ENCODE measurements at regions not wholly inside any gene's neighbourhood (a gene's known extent, or its start where the extent isn't known, plus 50 kb on each side); places are given as distances from the start of the nearest gene placed in this dataset.

DNA sequence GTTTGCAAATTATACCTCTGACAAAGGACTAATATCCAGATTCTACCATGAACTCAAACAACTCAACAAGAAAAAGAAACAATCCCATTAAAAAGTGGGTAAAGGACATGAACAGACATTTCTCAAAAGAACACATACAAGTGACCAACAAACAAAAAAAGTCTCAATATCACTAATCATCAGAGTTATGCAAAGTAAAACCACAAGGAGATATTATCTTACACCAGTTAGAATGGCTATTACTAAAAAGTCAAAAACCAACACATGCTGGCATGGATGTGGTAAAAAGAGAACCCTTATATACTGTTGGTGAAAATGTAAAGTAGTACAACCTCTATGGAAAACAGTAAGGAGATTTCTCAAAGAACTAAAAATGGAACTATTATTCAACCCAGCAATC, 234.4 kb downstream of the NKX6-1 start:
- H3K4me1 ChIP-seq = no peaks in the 10 kb centered on the region
- H3K9me3 ChIP-seq = peaks cover 0 to 17% (median 7%) of the 10 kb centered on the region in 4 donors
- no peak overlapping the region for H3K27ac ChIP-seq
- no peak overlapping the region for H3K4me3 ChIP-seq
- no peaks in the 10 kb centered on the region for H3K27me3 ChIP-seq
- no peak for DNase-seq (ENCODE audit: low spot score in 2 of 2)
- TF ChIP-seq EP300 (IDR thresholded peaks at IDR 0.05) (no peak), POLR2A (IDR thresholded peaks at IDR 0.05) (no peak)
- TF ChIP-seq, protein P1, sequence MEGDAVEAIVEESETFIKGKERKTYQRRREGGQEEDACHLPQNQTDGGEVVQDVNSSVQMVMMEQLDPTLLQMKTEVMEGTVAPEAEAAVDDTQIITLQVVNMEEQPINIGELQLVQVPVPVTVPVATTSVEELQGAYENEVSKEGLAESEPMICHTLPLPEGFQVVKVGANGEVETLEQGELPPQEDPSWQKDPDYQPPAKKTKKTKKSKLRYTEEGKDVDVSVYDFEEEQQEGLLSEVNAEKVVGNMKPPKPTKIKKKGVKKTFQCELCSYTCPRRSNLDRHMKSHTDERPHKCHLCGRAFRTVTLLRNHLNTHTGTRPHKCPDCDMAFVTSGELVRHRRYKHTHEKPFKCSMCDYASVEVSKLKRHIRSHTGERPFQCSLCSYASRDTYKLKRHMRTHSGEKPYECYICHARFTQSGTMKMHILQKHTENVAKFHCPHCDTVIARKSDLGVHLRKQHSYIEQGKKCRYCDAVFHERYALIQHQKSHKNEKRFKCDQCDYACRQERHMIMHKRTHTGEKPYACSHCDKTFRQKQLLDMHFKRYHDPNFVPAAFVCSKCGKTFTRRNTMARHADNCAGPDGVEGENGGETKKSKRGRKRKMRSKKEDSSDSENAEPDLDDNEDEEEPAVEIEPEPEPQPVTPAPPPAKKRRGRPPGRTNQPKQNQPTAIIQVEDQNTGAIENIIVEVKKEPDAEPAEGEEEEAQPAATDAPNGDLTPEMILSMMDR (IDR thresholded peaks at IDR 0.05) = no peak
- no peaks in the 10 kb centered on the region for H3K36me3 ChIP-seq

GRCh38 chr4:84263415-84263814, 235.7 kb downstream of the NKX6-1 start:
- TF ChIP-seq, protein P1 (IDR thresholded peaks at IDR 0.05) = no peak
- no peak for TF ChIP-seq EP300 (IDR thresholded peaks at IDR 0.05)
- no peak for TF ChIP-seq POLR2A (IDR thresholded peaks at IDR 0.05)
- Histone ChIP-seq H3K9me3 (peaks cover 0 to 25% (median 7%) of the 10 kb centered on the region in 4 donors), H3K27ac (no peak overlapping the region), H3K4me1 (no peaks in the 10 kb centered on the region), H3K27me3 (no peaks in the 10 kb centered on the region), H3K36me3 (no peaks in the 10 kb centered on the region), H3K4me3 (no peak overlapping the region)
- no peak for DNase-seq (ENCODE audit: low spot score in 2 of 2)

- H3K9me3 ChIP-seq = peaks cover 0 to 25% (median 7%) of the 10 kb centered on the region in 4 donors
- DNase-seq (ENCODE audit: low spot score in 2 of 2) = no peak
- no peak overlapping the region for H3K4me3 ChIP-seq
- H3K36me3 ChIP-seq = no peaks in the 10 kb centered on the region
- H3K27me3 ChIP-seq = no peaks in the 10 kb centered on the region
- no peak for TF ChIP-seq POLR2A (IDR thresholded peaks at IDR 0.05)
- TF ChIP-seq, protein P1 (IDR thresholded peaks at IDR 0.05) = no peak
- TF ChIP-seq EP300 (IDR thresholded peaks at IDR 0.05) = no peak
- H3K4me1 ChIP-seq = no peaks in the 10 kb centered on the region
- H3K27ac ChIP-seq = no peak overlapping the region
These were observed 238.6 kb downstream of the NKX6-1 start for GRCh38 chr4:84260495-84260894.

DNA sequence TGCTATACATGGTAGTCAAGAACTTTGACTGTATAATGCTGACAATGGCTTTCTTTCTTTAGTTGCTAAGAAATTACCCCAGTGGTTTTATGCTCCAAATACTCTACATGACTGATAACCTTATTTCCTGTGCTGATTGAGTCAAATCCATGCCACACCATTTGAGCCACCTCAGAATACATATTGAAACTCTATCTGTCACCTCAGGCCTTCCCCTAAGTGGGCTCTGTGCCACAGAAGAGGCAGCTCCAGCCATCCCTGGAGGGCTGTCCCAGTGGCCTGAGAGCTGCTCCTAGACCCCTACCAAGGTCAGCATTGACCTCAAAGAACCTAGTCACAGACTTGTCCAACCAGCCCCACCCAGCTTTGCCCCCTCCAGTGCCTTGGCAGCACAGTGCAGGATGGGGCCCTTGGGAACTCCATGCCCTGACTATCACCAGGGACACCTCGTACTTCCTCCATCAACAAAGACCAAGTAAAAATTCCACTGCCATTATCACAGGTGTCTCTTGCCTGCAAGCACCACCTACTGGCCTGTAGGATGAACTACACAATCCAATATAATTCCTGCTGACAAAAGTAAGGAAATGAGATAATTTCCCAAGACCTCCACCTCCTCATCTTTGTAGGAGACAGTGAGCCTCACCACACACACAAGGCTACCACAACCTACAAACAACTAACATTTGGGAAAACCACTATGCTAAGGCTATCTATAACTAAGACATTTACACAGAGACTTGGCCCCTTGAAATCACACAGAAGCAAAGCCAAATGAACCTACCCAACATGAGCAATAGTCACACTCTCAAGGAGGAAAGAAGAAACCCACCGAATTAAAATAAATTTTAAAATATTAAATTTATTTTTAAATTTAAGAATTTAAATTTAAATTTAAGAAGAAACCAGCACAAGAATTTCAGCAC, 239.9 kb downstream of the NKX6-1 start:
- Histone ChIP-seq H3K27me3 (no peaks in the 10 kb centered on the region), H3K4me1 (no peaks in the 10 kb centered on the region), H3K36me3 (no peaks in the 10 kb centered on the region), H3K4me3 (no peak overlapping the region), H3K27ac (no peak overlapping the region), H3K9me3 (peaks cover 0 to 25% (median 7%) of the 10 kb centered on the region in 4 donors)
- DNase-seq (ENCODE audit: low spot score in 2 of 2) = no peak
- TF ChIP-seq EP300 (IDR thresholded peaks at IDR 0.05) (no peak), POLR2A (IDR thresholded peaks at IDR 0.05) (no peak)
- TF ChIP-seq, protein P1 (IDR thresholded peaks at IDR 0.05) = peak in 1 of 5 experiments; percentile 8
- WGBS, 2 donors = 58 to 64% methylated on average over 2 of the region's 2 CpGs

DNA sequence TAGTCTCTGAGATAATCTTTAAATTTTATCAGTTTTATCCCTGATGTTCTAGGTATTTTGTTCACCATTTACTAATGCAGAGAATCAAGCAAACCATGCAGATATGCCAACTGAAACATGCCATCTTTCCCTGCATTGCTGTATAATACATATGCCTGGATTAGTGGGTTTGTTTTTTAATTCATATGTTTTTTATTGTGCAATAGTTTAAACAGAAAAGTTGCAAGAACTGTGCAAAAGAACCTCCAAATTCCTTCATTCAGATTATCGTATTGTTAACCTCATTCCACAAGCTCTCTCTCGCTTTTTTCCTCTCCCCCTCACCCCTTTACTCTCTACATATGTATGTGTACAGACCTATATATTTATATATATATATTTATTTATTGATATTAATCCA, 244.6 kb downstream of the NKX6-1 start:
- H3K9me3 ChIP-seq = peaks cover 0 to 7% (median 0%) of the 10 kb centered on the region in 4 donors
- WGBS, 2 donors = 66 to 67% methylated on average over 2 of the region's 2 CpGs
- no peak for DNase-seq (ENCODE audit: low spot score in 2 of 2)
- H3K27ac ChIP-seq = no peak overlapping the region
- no peak for TF ChIP-seq POLR2A (IDR thresholded peaks at IDR 0.05)
- no peak for TF ChIP-seq EP300 (IDR thresholded peaks at IDR 0.05)
- TF ChIP-seq, protein P1 (IDR thresholded peaks at IDR 0.05) = no peak
- H3K4me3 ChIP-seq = no peak overlapping the region
- no peaks in the 10 kb centered on the region for H3K4me1 ChIP-seq
- H3K36me3 ChIP-seq = no peaks in the 10 kb centered on the region
- no peaks in the 10 kb centered on the region for H3K27me3 ChIP-seq

Measured in tibial nerve (tissue), 4 donors.